ENCODE measurements at regions not wholly inside any gene's neighbourhood (a gene's known extent, or its start where the extent isn't known, plus 50 kb on each side); places are given as distances from the start of the nearest gene placed in this dataset.

DNA sequence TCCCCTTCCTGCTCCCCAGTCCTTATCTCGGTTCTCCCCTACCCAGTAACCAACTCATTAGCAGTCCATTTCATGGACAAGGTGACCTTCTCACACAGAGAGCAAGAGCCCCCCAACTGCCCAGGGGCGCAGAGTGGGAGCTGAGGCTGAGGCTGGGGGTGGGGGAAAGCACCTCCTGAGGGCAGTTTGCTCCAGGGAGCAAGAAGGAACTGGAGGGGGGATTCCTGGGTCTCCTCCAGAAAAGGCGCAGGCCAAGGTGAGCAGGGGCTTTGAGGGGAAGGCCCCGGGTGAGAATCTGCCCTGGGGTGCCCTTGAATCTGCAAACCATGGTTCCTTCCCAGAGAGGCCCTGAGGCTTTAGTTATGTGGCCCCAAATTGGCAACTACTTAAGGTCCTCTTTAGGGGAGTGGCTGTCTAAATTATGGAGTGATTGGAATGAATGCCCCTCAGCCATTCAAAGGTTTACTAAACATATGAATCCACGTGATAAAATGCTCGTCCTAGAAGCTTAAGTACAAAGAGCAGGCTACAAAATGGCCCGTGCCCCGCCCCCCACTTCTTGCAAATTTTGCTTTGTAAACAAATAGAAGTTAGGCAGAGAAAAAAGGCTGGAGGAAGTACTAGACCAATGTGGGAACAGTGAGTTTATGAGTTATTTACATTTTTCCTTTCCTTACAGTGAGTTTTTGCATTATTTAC, 123.5 kb upstream of the HS6ST1 start:
- DNase-seq (ENCODE audit: low spot score) (no peak), ATAC-seq (no peak; the same call in 1 of the 2 replicates)
- H3K4me3 Mint-ChIP-seq: no peak overlapping the region
- CTCF ChIA-PET: no interaction called here
- POLR2A ChIA-PET: no interaction called here
- peak overlapping the region; percentile 81 for H3K27ac Mint-ChIP-seq
- TF ChIP-seq, protein P1, sequence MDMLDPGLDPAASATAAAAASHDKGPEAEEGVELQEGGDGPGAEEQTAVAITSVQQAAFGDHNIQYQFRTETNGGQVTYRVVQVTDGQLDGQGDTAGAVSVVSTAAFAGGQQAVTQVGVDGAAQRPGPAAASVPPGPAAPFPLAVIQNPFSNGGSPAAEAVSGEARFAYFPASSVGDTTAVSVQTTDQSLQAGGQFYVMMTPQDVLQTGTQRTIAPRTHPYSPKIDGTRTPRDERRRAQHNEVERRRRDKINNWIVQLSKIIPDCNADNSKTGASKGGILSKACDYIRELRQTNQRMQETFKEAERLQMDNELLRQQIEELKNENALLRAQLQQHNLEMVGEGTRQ (CRISPR knock-in tag; IDR thresholded peaks at IDR 0.05): no peak
- TF ChIP-seq TEAD1 (CRISPR knock-in tag; IDR thresholded peaks at IDR 0.05) (no peak), EMX1 (CRISPR knock-in tag; IDR thresholded peaks at IDR 0.05) (no peak), GTF2I (CRISPR knock-in tag; conservative IDR thresholded peaks at IDR 0.05) (no peak), NR1H2 (CRISPR knock-in tag; IDR thresholded peaks at IDR 0.05) (no peak), ZNF396 (CRISPR knock-in tag; IDR thresholded peaks at IDR 0.05; ENCODE audit: borderline replicate concordance) (no peak), SMAD3 (CRISPR knock-in tag; IDR thresholded peaks at IDR 0.05; ENCODE audit: borderline replicate concordance) (no peak), JAZF1 (CRISPR knock-in tag; IDR thresholded peaks at IDR 0.05) (no peak), IRF2 (CRISPR knock-in tag; IDR thresholded peaks at IDR 0.05; ENCODE audit: borderline replicate concordance, low read depth) (no peak), FOXK1 (CRISPR knock-in tag; IDR thresholded peaks at IDR 0.05) (no peak), MXD4 (CRISPR knock-in tag; IDR thresholded peaks at IDR 0.05; ENCODE audit: borderline replicate concordance) (no peak)
- TF ChIP-seq, protein P2, sequence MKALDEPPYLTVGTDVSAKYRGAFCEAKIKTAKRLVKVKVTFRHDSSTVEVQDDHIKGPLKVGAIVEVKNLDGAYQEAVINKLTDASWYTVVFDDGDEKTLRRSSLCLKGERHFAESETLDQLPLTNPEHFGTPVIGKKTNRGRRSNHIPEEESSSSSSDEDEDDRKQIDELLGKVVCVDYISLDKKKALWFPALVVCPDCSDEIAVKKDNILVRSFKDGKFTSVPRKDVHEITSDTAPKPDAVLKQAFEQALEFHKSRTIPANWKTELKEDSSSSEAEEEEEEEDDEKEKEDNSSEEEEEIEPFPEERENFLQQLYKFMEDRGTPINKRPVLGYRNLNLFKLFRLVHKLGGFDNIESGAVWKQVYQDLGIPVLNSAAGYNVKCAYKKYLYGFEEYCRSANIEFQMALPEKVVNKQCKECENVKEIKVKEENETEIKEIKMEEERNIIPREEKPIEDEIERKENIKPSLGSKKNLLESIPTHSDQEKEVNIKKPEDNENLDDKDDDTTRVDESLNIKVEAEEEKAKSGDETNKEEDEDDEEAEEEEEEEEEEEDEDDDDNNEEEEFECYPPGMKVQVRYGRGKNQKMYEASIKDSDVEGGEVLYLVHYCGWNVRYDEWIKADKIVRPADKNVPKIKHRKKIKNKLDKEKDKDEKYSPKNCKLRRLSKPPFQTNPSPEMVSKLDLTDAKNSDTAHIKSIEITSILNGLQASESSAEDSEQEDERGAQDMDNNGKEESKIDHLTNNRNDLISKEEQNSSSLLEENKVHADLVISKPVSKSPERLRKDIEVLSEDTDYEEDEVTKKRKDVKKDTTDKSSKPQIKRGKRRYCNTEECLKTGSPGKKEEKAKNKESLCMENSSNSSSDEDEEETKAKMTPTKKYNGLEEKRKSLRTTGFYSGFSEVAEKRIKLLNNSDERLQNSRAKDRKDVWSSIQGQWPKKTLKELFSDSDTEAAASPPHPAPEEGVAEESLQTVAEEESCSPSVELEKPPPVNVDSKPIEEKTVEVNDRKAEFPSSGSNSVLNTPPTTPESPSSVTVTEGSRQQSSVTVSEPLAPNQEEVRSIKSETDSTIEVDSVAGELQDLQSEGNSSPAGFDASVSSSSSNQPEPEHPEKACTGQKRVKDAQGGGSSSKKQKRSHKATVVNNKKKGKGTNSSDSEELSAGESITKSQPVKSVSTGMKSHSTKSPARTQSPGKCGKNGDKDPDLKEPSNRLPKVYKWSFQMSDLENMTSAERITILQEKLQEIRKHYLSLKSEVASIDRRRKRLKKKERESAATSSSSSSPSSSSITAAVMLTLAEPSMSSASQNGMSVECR (CRISPR knock-in tag; IDR thresholded peaks at IDR 0.05; ENCODE audit: borderline replicate concordance): no peak
- TF ChIP-seq, protein P3, sequence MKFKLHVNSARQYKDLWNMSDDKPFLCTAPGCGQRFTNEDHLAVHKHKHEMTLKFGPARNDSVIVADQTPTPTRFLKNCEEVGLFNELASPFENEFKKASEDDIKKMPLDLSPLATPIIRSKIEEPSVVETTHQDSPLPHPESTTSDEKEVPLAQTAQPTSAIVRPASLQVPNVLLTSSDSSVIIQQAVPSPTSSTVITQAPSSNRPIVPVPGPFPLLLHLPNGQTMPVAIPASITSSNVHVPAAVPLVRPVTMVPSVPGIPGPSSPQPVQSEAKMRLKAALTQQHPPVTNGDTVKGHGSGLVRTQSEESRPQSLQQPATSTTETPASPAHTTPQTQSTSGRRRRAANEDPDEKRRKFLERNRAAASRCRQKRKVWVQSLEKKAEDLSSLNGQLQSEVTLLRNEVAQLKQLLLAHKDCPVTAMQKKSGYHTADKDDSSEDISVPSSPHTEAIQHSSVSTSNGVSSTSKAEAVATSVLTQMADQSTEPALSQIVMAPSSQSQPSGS (CRISPR knock-in tag; IDR thresholded peaks at IDR 0.05; ENCODE audit: borderline replicate concordance, low read depth): no peak
- TF ChIP-seq, protein P4, sequence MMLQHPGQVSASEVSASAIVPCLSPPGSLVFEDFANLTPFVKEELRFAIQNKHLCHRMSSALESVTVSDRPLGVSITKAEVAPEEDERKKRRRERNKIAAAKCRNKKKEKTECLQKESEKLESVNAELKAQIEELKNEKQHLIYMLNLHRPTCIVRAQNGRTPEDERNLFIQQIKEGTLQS (CRISPR knock-in tag; conservative IDR thresholded peaks at IDR 0.05): no peak
- TF ChIP-seq, protein P5, sequence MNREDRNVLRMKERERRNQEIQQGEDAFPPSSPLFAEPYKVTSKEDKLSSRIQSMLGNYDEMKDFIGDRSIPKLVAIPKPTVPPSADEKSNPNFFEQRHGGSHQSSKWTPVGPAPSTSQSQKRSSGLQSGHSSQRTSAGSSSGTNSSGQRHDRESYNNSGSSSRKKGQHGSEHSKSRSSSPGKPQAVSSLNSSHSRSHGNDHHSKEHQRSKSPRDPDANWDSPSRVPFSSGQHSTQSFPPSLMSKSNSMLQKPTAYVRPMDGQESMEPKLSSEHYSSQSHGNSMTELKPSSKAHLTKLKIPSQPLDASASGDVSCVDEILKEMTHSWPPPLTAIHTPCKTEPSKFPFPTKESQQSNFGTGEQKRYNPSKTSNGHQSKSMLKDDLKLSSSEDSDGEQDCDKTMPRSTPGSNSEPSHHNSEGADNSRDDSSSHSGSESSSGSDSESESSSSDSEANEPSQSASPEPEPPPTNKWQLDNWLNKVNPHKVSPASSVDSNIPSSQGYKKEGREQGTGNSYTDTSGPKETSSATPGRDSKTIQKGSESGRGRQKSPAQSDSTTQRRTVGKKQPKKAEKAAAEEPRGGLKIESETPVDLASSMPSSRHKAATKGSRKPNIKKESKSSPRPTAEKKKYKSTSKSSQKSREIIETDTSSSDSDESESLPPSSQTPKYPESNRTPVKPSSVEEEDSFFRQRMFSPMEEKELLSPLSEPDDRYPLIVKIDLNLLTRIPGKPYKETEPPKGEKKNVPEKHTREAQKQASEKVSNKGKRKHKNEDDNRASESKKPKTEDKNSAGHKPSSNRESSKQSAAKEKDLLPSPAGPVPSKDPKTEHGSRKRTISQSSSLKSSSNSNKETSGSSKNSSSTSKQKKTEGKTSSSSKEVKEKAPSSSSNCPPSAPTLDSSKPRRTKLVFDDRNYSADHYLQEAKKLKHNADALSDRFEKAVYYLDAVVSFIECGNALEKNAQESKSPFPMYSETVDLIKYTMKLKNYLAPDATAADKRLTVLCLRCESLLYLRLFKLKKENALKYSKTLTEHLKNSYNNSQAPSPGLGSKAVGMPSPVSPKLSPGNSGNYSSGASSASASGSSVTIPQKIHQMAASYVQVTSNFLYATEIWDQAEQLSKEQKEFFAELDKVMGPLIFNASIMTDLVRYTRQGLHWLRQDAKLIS (CRISPR knock-in tag; IDR thresholded peaks at IDR 0.05; ENCODE audit: borderline replicate concordance): no peak
- TF ChIP-seq, protein P6, sequence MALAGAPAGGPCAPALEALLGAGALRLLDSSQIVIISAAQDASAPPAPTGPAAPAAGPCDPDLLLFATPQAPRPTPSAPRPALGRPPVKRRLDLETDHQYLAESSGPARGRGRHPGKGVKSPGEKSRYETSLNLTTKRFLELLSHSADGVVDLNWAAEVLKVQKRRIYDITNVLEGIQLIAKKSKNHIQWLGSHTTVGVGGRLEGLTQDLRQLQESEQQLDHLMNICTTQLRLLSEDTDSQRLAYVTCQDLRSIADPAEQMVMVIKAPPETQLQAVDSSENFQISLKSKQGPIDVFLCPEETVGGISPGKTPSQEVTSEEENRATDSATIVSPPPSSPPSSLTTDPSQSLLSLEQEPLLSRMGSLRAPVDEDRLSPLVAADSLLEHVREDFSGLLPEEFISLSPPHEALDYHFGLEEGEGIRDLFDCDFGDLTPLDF (CRISPR knock-in tag; IDR thresholded peaks at IDR 0.05): no peak
- TF ChIP-seq, protein P7, sequence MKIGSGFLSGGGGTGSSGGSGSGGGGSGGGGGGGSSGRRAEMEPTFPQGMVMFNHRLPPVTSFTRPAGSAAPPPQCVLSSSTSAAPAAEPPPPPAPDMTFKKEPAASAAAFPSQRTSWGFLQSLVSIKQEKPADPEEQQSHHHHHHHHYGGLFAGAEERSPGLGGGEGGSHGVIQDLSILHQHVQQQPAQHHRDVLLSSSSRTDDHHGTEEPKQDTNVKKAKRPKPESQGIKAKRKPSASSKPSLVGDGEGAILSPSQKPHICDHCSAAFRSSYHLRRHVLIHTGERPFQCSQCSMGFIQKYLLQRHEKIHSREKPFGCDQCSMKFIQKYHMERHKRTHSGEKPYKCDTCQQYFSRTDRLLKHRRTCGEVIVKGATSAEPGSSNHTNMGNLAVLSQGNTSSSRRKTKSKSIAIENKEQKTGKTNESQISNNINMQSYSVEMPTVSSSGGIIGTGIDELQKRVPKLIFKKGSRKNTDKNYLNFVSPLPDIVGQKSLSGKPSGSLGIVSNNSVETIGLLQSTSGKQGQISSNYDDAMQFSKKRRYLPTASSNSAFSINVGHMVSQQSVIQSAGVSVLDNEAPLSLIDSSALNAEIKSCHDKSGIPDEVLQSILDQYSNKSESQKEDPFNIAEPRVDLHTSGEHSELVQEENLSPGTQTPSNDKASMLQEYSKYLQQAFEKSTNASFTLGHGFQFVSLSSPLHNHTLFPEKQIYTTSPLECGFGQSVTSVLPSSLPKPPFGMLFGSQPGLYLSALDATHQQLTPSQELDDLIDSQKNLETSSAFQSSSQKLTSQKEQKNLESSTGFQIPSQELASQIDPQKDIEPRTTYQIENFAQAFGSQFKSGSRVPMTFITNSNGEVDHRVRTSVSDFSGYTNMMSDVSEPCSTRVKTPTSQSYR (CRISPR knock-in tag; IDR thresholded peaks at IDR 0.05): no peak
- TF ChIP-seq, protein P8, sequence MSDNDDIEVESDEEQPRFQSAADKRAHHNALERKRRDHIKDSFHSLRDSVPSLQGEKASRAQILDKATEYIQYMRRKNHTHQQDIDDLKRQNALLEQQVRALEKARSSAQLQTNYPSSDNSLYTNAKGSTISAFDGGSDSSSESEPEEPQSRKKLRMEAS (CRISPR knock-in tag; IDR thresholded peaks at IDR 0.05): no peak
- H3K36me3 Mint-ChIP-seq: no peaks in the 10 kb centered on the region
- no peaks in the 10 kb centered on the region for H3K9me3 Mint-ChIP-seq
- H3K27me3 Mint-ChIP-seq (ENCODE audit: low read depth): no peaks in the 10 kb centered on the region
- H3K4me1 Mint-ChIP-seq: peaks cover 25% of the 10 kb centered on the region
